AG20443 (cell line): ENCODE measurements at regions not wholly inside any gene's neighbourhood (a gene's known extent, or its start where the extent isn't known, plus 50 kb on each side); places are given as distances from the start of the nearest gene placed in this dataset.

Experiments used
- DNase-seq: peaks from one replicate; pipeline ENCODE4 v3.0.0; 2012; ENCODE audit warnings: low spot score, mixed read lengths

GRCh38 chr1:36675931-36676562, 193.3 kb upstream of the CSF3R start:
- DNase-seq = no peak

DNA sequence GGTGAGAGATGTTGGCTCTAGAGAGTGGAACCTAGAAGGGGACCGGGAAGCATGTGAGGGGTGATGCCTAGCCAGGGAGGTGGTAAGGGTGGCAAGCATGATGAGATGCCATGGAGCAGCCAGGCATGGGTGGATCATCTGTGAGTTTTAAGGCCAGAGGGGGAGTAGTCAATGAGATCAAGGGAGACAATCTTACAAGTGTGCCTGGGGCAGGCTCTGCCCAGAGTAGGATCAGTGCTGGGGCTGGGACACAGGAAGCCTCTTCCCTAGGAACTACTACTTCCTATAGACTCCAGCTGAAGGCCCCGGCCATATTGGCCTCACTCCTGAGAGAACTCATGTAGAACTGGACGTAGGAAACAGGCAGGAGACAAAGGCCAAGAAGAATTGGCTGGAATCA, 192.4 kb upstream of the CSF3R start:
- no peak for DNase-seq

- DNase-seq = no peak
Observed at GRCh38 chr1:36673202-36673601, 190.5 kb upstream of the CSF3R start.

DNA sequence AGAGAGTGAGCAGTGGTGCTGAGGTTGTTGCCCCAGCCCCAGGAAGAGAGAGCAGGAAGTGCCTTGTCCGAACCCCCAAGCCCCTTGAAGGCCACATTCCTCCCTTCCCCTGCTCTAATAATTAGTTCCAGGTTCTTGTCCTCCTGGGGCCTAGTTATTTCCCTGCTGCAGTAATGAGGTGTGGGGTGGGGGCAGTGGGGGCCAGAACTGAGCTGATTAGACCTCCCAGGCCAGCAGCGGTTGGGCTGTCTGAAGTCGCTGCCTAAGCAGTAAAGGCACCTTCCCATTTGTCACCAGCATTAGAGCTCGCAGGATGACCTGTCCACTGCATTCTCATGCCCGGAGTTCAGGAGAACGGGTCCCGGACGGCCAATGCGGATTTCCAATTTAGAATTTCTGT, 186.5 kb upstream of the CSF3R start:
- no peak for DNase-seq

- no peak for DNase-seq
Observed at GRCh38 chr1:36667836-36668235, 185.1 kb upstream of the CSF3R start.

GRCh38 chr1:36667256-36667655, 184.5 kb upstream of the CSF3R start:
- DNase-seq = no peak

DNA sequence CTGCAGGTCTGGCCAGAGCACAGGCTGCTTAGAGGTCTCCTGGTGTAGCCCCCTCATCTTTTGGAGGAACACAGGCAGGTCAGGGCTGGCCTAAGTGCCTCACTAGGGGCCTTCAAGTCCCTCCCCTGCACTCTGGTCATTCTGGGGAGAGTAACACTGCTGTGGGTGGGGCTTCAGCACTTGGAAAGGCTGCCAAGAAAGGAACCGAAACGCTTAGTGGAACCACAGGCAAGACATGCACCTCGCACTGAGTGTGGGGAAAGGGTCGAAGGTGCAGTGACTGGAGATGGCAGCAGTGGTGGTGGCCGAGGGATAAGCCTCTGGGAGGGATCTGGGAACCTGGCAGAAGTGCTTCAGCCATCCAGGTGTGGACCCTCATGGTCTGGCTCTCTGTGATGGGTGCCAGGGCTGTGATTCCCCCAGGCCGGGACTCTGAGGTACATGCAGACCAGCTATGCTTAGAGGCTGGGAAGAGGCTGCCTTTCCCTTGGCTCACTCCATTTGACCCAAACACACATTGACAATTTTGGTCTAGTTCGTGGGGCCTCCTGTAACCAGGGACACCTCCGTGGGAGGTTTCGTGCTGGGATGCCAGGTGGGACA, 182.9 kb upstream of the CSF3R start:
- no peak for DNase-seq

DNA sequence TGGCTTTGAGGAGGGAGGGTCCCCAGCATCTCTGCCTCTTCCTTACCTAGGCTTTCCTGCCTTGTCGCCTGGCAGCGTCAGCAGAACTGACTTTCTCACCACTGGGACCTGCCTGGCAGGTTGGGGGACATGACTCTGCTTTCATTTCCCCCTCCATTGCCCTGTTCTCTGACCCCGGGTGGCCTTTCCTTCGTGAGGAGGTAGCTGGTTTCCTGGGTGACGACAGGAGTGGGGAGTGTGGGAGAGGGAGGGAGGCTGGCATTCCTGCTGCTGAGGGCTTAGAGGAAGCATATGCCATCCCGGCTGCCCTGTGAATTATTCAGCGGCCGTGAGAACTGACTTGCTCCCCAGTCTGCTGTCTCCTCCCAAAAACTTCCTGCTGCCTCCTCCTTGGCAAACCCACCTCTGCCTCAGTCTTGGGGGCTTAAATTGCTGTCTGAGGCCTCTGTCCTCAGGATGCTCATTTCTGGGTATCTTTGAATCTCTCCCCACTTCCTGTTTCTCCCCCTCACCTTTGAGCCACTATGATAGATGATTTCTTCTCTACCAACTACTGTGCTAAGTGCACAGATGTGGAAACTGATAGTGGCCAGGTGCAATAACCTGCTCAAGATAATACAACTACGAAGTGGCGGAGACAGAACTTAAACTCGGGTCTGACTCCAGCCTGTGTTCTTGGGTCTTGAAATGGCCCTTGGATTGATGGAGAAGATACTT, 182.0 kb upstream of the CSF3R start:
- DNase-seq = no peak

- DNase-seq = no peak
Observed at GRCh38 chr1:36663772-36664430, 181.2 kb upstream of the CSF3R start.

- no peak for DNase-seq
Observed at GRCh38 chr1:36658838-36659237, 176.1 kb upstream of the CSF3R start.

- DNase-seq = no peak
Observed at GRCh38 chr1:36657826-36658225, 175.1 kb upstream of the CSF3R start.

DNA sequence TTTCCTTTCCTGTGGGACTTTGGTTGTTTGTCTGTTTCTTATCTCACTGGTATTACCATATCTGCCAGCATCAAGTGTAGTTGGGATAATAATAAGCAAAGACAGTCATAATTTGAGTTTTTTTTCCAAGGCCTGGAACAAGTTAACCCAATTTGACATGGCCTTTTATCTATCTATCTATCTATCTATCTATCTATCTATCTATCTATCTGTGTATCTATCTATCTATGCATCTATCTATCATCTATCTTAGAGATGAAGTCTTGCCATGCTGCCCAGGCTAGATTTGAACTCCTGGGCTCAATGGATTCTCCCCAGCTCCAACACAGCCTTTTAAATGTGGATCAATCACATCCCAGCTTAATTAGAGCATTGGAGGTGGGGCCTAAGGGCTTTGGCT, 174.1 kb upstream of the CSF3R start:
- DNase-seq = no peak

- no peak for DNase-seq
Observed at GRCh38 chr1:36656271-36656670, 173.6 kb upstream of the CSF3R start.

DNA sequence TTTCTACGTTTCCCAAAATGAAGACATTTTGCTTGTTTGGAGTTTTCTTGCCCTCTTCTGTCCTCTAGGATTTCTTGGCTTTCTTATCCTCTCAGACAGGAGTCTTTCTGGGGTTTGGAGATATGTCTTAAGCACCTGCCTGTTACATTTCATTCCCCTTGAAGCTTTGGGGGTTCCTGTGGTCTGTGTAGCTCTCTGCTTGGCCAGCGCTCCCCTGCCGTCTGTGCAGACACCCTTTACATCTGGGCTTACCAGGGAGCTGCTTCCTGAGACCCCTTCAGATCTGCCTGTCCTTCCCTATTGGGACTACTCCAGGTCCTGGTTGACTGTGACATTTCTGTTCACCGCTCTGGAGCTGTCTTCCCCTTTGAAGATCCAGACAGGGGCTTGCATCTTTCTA, 171.9 kb upstream of the CSF3R start:
- no peak for DNase-seq

DNA sequence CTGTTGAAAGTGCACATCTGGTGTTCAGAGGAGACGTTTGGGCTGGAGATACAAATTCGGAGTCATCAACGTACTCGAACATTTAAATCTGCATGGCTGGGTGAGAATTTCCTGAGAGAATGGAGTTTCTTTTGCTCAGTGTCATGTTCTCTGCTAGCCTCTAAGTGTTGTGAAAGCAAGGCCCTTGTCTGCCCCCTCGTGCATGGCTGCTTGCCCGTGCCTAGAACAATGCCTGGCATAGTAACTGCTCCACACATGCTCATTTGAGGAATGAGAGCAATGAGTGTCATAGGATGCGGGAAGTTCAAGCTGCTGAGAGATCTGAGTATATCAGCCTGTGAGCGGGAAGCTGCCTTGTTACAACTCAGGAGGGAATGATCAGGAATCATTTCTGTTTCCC, 171.1 kb upstream of the CSF3R start:
- peak; percentile 40 for DNase-seq

GRCh38 chr1:36652586-36652985, 169.9 kb upstream of the CSF3R start:
- DNase-seq = no peak

DNA sequence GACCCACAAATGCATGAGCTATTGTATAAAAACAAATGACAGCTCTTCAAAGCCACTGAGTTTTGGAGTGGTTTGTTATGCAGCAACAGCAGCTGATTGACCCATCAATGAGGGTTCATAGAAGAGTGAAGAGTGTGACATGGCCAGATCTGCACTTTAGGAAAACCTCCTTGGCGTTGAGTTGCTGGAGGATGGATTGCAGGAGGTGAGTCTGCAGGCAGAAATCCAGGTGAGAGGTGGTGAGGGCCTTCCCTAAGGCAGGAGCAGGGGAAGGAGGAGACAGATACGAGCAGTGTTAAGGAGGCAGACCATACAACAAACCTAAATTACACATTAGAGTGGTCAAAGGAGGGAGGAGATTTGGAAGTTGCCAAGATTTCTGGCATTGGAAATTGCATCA, 169.3 kb upstream of the CSF3R start:
- DNase-seq = no peak

GRCh38 chr1:36651176-36651910, 168.6 kb upstream of the CSF3R start:
- no peak for DNase-seq

DNA sequence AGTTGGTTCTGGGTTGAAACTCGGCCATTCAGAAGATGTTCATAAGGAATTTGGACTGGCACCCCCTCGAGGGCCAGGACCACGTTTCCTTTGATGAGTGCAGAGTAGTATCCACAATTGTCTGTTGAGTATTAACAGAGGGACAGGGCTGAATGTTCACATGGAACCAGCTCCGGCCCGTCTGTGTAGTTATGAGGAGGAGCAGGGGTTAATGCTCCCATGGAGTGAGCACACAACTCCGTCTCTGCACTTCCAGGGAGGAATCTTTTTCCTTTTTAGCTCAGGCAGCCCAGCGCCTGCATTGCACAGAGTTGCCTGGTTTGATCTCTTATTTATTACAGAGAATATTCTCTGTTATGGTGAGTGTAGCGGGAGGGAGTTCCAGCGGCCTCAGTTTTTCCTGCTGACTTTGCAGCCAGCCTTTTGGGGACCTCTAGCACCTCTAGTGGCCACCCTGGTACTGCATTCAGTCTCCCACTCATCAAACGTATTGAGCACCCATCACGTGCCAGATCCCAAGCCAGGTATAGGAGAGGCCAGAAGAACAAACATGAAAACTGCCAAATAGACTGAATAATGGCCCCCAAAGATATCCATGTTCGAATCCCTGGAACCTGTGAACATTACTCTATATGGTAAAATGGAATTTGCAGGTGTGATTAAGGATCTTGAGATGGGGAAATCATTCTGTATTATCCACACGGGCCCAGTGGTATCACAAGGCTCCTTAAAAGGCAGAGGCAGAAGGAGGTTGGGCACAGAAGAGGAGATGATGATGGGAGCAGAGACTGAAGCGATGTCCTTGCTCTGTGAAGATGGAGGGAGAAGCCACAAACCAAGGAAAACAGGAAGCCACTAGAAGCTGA, 167.7 kb upstream of the CSF3R start:
- peak; percentile 76 for DNase-seq

DNA sequence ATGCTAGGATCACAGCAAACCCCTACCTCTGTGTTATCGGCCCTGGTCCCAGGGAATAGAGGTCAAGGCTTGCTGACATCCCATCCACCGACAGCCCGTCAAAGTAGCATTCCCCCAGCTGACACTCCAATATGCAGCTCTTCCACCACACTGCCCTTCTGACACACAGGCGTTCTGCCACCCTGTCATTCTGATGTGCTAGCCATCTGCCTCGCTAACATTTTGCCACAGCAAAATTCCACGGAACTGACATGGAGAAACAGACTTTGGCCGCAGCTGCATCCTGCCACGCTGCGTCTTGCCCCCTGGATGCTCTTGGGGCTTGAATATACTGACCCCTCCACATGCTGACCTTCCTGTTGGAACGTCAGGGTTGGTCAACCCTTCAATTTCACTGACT, 163.2 kb upstream of the CSF3R start:
- DNase-seq = no peak

DNA sequence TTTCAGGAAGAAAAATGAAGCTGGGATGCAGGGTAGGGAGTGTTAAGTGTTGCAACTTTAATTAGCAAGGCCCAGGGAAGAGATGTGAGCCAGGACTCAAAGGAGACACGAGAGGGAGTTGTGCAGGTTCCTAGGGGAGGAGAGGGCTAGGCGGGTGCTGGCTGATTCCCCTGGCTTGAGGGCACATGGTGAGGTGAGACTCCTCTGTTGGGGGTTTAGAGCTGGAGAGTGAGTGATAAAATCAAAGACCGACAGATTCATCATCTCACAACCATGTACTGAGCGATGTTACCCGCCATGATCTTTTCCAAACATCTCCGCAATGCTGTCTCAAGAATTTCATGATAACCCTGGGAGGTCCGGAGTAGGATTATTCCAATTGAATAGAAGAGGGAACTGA, 161.8 kb upstream of the CSF3R start:
- no peak for DNase-seq
